ENCODE measurements at regions not wholly inside any gene's neighbourhood (a gene's known extent, or its start where the extent isn't known, plus 50 kb on each side); places are given as distances from the start of the nearest gene placed in this dataset.

- no peak for DNase-seq (ENCODE audit: low read depth)
- TF ChIP-seq CTCF (conservative IDR thresholded peaks at IDR 0.05; ENCODE audit: low read depth, low read length): no peak
- no peak overlapping the region for H3K4me3 ChIP-seq (ENCODE audit: low read depth, low read length)
Observed at GRCh38 chr3:18247139-18247695, 177.9 kb downstream of the SATB1 start.

DNA sequence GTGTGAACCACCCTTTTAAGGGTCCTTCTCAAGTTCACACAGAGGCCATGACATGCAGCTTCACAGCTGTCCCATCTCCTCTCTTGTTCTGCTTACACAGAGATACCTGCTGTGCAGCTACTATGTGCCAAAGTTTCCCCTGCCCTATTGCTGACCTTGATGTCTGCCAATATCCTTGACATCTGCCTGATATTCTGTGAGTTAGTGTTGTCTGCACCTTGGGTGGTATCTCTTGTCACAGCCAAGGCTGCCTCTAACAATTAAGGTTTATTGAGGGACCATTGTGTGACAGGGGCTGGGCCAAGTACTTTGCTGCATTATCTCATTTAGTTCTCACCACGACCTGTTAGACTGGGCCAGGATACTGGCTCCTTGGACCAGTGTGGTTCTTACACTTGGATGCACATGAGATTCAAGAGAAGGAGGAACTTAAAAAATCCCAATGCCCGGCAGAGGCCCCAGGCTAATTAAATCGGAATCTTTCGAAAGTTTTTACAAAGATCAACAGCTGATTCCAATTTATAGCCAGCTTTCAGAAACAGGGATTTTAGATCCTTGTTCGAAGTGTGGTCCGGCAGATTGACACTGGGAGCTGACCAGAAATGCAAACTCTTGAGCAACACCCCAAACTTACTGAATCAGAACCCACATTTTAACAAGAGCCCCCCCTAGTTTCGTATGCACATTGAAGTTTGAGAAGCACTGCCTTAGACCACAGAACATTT lies 178.6 kb downstream of the SATB1 start:
- TF ChIP-seq CTCF (conservative IDR thresholded peaks at IDR 0.05; ENCODE audit: low read depth, low read length): no peak
- no peak for DNase-seq (ENCODE audit: low read depth)
- no peak overlapping the region for H3K4me3 ChIP-seq (ENCODE audit: low read depth, low read length)

DNA sequence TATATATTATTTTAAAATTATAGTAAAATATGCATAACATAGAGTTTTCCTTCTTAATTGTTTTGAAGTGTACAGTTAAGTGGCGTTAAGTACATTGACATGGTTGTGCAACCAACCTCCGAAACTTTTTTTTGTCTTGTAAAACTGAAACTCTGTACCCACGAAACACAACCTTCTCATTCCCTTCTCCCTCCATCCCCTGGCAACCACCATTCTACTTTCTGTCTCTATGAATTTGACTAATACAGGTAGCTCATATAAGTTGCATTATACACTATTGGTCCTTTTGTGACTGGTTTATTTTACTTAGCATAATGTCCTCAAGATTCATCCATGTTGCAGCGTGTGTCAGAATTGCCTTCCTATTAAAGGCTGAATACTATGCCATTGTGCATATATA lies 179.4 kb downstream of the SATB1 start:
- DNase-seq (ENCODE audit: low read depth): no peak
- no peak for TF ChIP-seq CTCF (conservative IDR thresholded peaks at IDR 0.05; ENCODE audit: low read depth, low read length)
- H3K4me3 ChIP-seq (ENCODE audit: low read depth, low read length): no peak overlapping the region

- no peak for TF ChIP-seq CTCF (conservative IDR thresholded peaks at IDR 0.05; ENCODE audit: low read depth, low read length)
- no peak for DNase-seq (ENCODE audit: low read depth)
- no peak overlapping the region for H3K4me3 ChIP-seq (ENCODE audit: low read depth, low read length)
Observed at GRCh38 chr3:18241837-18242236, 183.3 kb downstream of the SATB1 start.

DNA sequence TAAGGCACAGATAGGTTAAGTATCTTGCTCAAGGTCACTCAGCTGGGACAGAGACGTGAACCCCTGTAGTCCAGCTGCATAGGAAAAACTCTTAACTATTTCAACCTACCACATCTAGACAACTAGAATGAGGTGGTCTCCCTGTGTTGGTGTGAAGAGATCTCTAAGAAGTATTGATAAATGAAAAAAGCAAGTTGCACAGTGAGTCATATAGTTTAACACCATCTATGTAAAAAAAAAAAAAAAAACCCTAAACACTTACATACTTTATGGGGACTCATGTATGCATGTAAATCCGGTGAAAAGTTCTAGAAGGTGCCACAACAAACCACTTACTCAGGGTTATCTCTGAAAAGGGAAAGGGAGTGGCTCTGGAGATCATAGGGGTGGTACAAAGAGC lies 185.5 kb downstream of the SATB1 start:
- DNase-seq (ENCODE audit: low read depth): no peak
- TF ChIP-seq CTCF (conservative IDR thresholded peaks at IDR 0.05; ENCODE audit: low read depth, low read length): no peak
- H3K4me3 ChIP-seq (ENCODE audit: low read depth, low read length): no peak overlapping the region

DNA sequence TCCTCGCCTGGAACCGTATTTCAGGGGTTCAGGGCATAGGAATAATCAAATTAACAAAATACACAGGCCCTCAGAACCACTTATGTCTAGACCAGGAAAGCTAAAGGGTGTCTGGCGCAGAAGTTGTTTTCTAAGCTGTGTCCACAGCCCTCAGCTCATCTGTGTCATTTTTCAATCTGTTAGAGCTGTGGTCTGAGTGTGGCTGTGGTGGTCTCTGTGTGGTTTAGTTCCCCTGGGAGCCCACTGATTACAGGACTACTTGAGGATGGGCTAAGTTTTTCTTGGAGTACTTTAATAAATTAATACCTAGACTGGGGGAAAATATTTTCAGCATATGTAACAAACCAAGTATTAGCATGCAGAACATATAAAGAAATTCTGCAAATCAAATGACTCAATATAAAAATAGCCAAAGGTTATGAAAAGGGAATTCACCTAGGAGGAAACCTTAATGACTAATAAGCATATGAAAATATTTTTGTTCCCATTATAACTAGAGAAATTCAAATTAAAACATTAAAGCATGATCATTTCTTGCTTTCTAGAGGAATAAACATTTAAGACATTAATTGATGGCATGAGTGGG lies 186.3 kb downstream of the SATB1 start:
- no peak overlapping the region for H3K4me3 ChIP-seq (ENCODE audit: low read depth, low read length)
- no peak for TF ChIP-seq CTCF (conservative IDR thresholded peaks at IDR 0.05; ENCODE audit: low read depth, low read length)
- DNase-seq (ENCODE audit: low read depth): no peak

DNA sequence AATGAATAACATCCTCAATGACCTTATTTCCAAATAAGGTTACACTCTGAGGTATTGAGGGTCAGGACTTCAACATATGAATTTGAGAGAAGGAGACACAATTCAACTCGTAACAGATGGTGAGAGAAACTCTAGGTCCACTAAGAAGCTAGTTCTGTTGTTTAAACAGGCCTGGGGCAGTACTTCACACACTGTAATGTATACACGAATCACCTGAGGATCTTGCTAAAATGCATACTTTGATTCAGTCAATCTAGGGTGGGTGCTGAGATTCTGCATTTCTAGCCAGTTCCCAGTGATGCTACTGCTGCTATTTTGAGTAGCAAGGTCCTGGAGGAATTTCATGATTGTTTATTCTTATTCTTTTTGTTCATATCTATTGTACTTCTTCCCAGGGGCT lies 186.8 kb downstream of the SATB1 start:
- no peak overlapping the region for H3K4me3 ChIP-seq (ENCODE audit: low read depth, low read length)
- DNase-seq (ENCODE audit: low read depth): no peak
- TF ChIP-seq CTCF (conservative IDR thresholded peaks at IDR 0.05; ENCODE audit: low read depth, low read length): no peak
